HG02759 (cell line): ENCODE measurements at regions not wholly inside any gene's neighbourhood (a gene's known extent, or its start where the extent isn't known, plus 50 kb on each side); places are given as distances from the start of the nearest gene placed in this dataset.

ENCODE experiments used
- ATAC-seq: cut with Tn5 transposase; IDR thresholded peaks from one replicate; pipeline ENCODE4 v1.9.1; 2021; ENCODE audit warnings: mild to moderate bottlenecking, moderate library complexity; ENCODE audit not compliant: unreplicated experiment

DNA sequence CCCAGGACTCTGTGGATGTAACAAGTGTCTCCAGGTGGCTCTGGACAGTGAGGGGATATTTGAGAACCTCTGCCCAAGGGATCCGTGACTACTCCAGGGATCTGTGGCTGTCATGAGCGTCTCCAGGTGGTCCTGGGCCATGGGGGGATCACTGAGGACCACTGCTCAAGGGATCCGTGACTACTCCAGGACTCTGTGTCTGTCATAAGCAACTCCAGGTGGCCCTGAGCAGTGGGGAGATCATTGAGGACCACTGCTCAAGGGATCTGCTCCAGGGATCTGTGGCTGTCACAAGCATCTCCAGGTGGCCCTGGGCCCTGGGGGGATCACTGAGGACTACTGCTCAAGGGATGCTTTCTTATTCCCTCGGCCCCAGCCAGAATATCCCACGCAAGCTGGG lies 133.2 kb upstream of the ADARB2 start:
- ATAC-seq, result no peak

DNA sequence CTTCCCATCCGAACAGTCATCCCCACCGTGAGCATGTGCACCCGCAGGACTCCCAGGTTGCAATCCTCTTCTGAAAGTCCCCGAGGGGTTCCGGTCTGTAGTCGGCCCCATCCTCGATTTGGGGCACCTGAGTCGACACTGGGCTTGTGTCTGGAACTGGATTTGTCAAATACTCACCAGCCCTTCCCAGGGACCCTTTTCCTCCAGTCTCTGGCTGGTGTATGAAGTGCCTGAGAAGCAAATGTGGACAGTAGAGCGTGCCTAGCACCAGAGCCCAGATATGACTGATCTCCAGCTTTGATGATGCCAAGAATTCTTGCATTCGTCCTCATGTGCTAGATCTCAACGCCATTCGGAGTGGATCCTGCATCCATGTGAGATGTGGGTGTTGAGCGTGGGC lies 132.5 kb upstream of the ADARB2 start:
- no peak for ATAC-seq

DNA sequence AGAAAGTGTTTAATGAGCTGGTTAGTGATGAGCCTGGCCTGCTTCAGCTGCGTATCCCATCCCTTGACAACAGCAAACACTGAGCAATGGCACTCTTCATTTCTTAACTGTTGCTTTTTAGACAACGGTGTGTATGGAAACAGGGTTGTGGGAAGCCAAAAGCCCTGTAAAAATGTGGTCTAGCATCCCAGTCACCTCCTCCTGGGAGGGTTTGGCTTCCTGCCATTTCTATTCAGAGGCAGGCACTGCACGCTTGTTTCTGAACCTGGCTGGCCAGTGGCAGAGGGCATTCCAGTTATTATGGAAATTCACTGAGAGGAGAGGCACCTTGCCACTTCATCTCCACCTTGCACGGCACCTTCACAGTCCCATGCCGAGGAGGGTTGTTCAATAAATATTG lies 123.0 kb upstream of the ADARB2 start:
- no peak for ATAC-seq

DNA sequence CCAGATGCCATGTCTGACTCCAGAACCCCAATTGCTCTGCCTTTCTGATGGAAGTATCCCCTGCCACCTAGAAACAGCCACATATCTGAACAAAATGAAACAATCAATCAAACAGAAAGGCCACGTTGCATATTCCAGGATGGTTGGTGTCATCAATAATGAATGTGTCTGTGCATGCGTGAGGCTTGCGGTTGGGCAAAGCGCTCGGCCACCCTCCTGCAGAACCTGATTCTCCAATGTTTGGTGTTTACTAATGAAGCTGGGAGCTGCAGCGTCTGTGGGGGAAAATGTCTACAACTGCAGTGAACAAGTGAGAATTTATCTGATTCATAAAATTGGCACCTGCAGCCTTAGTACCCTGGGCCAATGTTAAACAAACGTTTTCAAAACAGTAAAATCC lies 121.2 kb upstream of the ADARB2 start:
- no peak for ATAC-seq

DNA sequence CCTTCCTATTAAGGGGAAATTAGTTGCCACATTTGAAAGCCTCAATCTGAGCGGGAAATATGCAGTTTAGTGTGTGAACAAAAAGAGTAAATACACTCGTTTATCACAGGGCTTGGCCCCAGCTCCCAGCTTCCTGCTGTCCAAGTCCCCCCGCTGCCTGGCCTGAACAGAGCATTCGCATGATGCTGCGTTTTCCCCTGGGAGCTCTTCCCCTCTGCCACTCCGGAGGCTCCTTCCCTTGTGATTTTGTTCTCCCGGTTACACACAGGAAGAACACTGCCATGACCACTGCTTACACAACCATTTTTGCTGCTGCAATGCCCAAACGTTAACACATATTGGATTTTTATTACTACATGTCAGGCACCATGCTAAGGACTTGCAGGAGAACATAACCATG lies 120.7 kb upstream of the ADARB2 start:
- no peak for ATAC-seq

DNA sequence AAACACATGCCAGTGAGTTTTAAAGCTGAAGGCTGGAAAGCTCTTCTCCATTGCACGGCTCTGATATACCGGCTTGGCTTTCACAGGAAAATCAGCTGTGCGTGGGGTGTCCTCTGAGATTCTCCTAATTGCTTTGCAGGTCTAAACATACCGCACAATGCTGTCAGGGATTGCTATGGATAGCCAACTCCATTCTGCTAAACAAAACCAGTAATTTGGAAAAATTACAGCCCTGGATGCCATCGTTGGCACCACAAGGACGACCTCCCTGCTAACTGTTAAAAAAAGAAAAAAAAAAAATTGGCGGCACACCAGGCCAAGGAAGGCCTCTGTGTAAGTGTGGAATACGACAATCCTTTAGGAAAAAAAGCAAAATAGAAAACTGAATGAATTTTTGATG lies 118.6 kb upstream of the ADARB2 start:
- no peak for ATAC-seq

DNA sequence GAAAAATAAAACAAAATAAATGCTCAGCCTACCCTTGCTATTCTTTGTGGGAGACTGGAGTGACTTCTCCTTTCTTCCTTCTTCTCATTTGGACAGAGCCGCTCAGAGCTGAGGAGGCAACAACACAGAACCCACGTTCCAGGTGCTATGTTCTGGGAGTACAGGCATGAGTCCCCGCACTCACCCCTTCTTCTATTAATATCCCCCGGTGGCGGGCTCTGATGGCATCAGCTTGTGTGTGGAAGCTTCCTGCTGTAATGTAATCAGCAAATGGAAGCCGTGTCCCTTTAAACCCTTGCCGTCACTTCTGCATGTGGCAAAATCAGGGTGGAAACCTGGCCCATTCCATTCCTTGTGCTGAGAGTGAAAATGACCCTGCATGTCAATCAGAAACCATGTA lies 116.9 kb upstream of the ADARB2 start:
- ATAC-seq, result no peak

DNA sequence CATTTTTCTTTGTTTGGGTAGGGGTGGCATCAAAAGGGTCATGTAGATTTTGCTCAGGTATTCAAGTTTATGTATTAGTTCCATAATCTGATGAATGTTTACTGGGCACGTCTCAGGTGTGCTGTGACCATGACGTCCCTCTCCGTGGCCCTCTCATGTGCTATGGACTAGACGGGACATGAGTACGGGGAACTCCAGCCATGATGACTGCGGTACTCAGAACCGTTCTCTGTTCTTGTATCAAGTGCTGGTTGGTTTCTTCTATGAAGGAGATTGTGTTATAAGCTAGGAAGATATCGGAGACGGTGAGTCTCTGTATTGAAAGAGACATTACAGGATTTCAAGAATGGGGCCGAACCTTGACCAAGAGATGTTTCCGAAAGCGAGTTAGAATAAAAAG lies 116.5 kb upstream of the ADARB2 start:
- no peak for ATAC-seq

DNA sequence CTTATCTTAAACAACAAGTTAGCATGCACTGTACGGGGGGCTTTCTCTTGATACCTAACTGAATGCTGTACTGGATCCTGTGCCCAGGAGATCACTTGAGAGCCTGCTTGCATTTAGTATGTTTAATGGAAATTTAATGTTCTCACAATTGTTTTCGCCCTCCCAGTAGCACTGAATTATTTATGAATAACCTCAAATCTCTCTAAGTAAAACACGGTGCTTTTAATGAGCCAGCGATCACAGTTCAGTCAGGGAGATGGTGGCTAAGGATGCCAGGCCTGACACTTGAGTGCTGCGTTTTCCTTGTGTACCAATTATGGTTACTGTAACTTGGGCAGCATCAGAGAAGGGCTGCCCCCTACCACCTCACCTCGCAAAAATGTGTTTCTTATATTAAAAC lies 115.5 kb upstream of the ADARB2 start:
- ATAC-seq, result no peak

DNA sequence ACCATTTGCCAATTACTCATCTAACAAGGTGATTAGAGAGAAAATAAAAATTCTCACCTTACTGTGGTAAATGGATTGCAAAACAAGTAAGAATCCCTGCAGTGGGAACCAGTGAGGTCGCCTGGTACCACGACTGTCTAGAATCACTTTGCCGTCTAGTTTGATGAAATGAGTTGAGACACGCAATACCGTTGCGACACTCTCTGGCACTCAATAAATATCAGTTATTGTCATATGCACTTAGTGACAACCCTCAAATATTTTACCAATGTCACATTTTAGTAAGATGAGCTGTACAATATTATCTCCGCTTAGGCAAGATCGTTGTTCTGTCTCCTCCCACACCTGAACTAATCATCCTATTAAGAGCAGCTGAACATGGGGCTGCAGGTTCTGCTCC lies 114.4 kb upstream of the ADARB2 start:
- no peak for ATAC-seq

DNA sequence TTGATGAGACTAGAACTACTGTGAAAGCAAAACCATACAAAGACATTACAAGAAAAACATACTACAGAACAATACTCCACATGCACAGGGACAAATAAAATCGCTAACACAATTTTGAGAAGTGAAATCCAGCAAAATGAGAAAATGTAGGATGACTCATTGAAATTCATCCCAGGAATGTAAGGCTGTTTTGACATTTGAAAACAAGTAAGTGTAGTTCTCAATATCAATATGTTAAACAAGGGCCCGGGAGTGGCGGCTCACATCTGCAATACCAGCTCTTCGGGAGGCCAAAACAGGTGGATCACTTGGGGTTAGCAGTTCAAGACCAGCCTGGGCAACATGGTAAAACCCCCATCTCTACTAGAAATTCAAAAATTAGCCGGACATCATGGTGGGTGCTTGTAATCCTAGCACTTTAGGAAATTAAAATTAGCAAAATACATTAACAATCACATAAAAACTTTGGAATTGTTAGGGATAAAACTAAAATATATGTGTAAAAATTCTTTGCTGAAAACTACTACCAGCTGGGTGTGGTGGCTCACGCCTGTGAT lies 113.7 kb upstream of the ADARB2 start:
- no peak for ATAC-seq

DNA sequence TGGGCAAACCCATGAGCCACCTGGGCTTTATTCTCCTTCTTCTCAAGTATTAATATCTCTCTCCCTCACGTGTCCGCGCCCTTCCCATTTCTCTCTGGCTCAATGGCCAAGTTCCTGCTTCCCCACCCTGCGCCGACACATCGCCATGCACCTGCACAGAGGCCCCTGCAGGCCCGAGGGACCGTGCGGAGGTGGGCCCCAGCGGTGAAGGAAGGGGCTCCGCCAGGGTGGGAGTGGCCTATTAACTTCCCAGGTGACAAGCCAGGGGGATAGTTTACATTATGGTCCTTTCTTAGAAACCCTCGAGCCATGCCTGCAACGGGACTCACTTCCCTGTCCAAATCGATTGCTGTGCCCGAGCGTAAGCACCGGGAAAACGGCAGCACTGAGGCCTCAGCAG lies 110.0 kb upstream of the ADARB2 start:
- ATAC-seq, result no peak

DNA sequence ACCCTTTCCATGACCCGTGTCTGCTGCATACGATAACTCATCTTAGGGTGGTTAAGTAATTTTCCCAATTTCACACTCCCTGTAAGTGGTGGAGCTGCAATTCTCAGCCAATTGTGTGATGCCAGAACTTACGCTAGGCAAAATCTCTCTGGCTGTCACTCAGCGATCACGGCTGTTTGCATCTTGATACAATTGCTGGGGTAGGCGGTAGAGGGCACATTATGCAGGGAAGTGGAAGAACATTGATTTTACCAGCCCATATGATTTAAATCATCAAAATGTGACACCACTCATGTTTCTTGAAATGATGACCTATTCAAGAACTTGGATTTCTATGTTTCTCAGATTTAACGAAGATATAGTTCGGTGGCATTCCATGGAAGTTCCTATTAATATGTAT lies 108.7 kb upstream of the ADARB2 start:
- ATAC-seq, result no peak

DNA sequence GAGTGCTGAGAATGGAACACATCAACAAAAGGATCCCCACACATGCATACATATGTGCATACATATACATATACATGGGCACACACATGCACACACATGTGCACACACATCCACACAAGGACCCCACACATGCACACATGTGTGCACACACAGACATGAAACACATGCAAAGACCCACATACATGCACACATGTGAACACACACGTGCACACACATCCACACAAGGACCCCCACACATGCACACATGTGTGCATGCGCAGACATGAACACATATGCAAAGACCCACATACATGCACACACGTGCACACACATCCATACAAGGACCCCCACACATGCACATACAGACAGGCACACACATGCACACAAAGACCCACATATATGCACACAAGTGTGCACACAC lies 104.4 kb upstream of the ADARB2 start:
- ATAC-seq, result no peak

DNA sequence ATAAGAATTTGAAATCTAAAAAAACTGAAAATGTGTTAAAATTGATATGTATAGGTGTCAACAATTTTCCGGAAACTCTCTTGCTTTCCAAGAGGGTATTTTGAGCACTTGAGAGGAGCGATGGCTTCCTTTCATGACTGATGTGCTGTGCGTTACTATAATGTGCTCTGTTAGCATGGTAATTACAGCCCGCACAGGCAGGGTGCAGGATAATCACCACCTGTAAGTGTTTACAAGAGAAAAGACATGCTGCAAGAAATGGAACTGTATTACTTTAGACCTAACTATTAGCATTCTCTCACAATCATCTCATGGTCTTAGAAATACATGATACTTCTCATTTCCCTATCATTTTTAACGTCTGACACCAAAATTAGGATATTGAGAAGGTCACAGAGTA lies 92.4 kb upstream of the ADARB2 start:
- no peak for ATAC-seq

DNA sequence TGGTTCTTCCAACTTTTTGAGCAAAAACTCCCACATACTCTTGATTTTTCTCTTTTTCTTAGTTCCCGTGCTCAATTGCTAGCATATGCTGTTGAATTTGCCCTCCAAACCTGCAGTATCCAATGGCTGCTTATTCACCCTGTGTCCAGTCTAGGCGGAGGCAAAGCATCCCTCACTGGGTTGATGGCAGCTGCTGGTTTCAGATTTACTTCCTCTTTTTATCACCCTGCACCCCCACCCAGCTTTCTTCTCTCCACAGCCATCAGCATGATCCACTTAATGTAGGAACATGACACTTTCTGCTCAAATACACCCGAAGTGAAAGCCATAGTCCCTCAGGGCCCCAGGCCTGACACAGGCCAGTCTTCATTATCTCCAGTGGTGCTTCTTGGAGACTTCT lies 87.6 kb upstream of the ADARB2 start:
- peak; percentile 53 for ATAC-seq

DNA sequence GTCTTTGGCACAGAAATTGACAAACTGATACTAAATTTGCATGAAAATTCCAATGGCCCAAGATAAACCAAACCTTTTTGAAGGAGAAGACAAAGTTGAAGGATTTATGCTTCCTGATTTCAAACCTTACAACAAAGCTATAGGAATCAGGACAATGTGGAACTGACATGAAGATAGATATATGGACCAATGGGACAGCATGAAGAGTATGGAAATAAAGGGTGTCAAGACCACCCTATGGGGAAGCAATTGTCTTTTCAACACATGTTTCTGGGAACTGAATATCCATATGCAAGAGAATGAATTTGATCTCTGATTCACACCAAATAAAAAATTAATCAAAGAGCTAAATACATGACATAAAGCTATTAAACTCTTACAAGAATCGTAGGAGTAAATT lies 77.2 kb upstream of the ADARB2 start:
- ATAC-seq, result no peak

DNA sequence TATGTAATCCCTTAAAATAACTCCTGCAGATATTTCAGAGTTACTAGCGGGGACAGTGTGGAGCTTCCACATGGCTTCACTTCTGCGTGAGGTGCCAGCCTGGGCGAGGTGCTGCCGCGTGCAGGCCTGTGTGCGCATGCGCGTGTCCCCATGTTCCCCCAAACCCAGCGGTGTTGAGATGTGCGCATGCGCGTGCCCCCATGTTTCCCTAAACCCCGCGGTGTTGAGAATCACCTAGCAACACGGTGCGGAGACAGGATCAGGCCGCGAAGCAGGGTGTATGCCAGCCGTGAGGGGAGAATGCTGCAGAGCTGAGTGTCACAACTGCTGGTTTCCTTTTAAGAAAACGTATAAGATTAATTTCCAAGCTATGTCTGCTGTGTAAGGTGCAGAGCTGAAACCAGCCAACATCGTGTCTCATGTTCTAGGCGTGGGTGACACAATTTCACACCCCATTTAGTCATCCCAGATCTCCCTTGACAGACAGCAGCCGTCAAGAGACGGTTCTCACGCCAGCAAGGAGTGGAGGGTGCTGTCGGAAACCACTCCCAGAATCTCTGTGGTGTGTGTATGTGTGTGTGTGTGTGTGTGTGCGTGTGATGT lies 71.9 kb upstream of the ADARB2 start:
- no peak for ATAC-seq

DNA sequence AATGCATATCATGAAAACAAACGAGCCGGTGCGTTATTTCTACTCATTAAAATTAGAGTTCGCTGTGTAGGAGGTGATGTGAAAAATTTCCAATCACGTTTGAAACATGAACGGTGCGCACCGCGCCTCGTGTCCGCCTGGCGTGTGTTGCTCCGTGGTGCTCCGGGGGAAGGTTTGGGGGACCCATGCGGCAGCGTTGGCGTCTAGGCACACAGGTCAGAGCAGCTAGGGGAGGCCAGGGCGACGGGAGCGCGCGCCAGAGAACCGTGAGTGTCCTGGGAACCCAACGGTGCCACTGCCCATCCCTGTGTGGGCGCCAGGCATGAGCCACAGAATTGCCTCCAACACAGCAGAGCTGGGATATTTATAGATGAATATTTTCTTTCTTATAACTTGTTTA lies 70.6 kb upstream of the ADARB2 start:
- ATAC-seq, result no peak

DNA sequence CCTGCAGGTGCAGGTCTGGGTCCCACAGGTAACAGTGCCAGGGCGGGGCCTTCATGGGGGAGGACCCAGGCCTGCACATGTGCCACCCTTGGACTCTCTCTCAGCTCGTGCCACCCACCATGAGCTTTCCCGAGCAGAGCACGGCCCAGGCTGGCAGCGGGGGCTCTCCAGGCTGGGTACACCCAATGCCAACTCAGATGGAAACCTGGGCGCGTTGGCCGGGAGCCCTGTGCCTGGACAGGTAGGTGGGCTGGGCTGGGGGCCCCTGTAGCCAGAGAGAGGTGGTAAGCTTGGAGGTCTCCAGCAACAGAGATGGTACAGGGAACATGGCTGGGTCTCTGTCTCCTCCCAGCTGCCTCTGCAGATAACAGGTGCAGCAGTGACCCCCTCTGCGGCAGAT lies 69.9 kb upstream of the ADARB2 start:
- ATAC-seq, result no peak

DNA sequence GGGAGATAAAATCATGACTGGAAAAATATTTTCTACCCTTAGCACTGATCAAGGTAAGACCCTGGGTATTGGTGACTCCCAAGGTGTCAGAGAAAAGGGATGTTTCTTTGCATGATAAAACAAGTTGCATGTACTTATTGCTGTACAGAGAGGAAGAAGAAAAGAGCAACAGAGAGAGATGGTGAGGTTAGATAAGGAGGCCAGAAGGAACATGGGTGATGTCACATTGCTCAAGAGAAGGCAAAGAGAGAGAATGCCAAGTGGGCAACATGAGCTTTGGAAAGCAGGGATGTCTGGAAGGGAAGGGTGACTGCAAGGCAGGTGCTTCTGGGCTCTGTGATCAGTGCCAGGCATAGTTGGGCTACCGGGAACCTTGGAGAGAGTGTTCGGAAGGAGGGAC lies 65.1 kb upstream of the ADARB2 start:
- ATAC-seq, result no peak

DNA sequence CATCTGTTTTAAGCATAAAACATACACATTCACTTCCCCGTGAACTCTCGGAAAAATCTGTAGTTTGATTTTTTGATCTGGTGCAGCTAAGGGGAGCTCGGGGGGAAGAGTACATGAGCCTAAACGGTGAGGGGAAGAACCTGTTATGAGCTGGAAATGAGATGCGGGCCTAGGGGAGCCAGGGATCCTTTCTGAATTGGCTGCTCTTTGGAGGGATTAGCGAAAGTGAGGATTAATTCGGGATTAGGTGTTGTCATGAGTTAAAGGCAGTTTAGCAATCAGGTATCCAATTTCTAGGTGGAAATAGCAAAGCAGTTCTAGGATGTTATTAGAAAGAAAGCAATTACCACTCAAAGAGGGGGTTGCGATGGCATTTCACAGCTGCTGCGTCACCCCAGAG lies 51.1 kb upstream of the ADARB2 start:
- ATAC-seq, result no peak
